GM19328 (cell line): ENCODE measurements at regions not wholly inside any gene's neighbourhood (a gene's known extent, or its start where the extent isn't known, plus 50 kb on each side); places are given as distances from the start of the nearest gene placed in this dataset.

ENCODE experiments used
- ATAC-seq: cut with Tn5 transposase; IDR thresholded peaks from one replicate; pipeline ENCODE4 v1.9.1; 2021; ENCODE audit warnings: mild to moderate bottlenecking, moderate library complexity; ENCODE audit not compliant: unreplicated experiment

GRCh38 chr13:61052175-61052574, 363.5 kb downstream of the PCDH20 start:
- no peak for ATAC-seq

- no peak for ATAC-seq
Observed at GRCh38 chr13:61045251-61045650, 370.4 kb downstream of the PCDH20 start.

- ATAC-seq, result no peak
Observed at GRCh38 chr13:61040181-61040580, 375.5 kb downstream of the PCDH20 start.

- no peak for ATAC-seq
Observed at GRCh38 chr13:61039302-61039701, 376.3 kb downstream of the PCDH20 start.

- no peak for ATAC-seq
Observed at GRCh38 chr13:61036715-61037114, 378.9 kb downstream of the PCDH20 start.

GRCh38 chr13:61030445-61030844, 385.2 kb downstream of the PCDH20 start:
- no peak for ATAC-seq

GRCh38 chr13:61029064-61029463, 386.6 kb downstream of the PCDH20 start:
- ATAC-seq, result no peak

- ATAC-seq, result no peak
Observed at GRCh38 chr13:61024046-61024445, 391.6 kb downstream of the PCDH20 start.

GRCh38 chr13:61021838-61022237, 393.8 kb downstream of the PCDH20 start:
- ATAC-seq, result no peak

- no peak for ATAC-seq
Observed at GRCh38 chr13:61013796-61014195, 401.9 kb downstream of the PCDH20 start.

- no peak for ATAC-seq
Observed at GRCh38 chr13:61010358-61010757, 405.3 kb downstream of the PCDH20 start.

- no peak for ATAC-seq
Observed at GRCh38 chr13:61002686-61003085, 413.0 kb downstream of the PCDH20 start.

GRCh38 chr13:60990032-60990733, 425.5 kb downstream of the PCDH20 start:
- ATAC-seq, result no peak

- ATAC-seq, result no peak
Observed at GRCh38 chr13:60986301-60986700, 429.3 kb downstream of the PCDH20 start.

GRCh38 chr13:60981407-60981806, 434.2 kb downstream of the PCDH20 start:
- ATAC-seq, result no peak

- ATAC-seq, result no peak
Observed at GRCh38 chr13:60976367-60976766, 439.3 kb downstream of the PCDH20 start.

GRCh38 chr13:60974296-60974695, 441.4 kb downstream of the PCDH20 start:
- no peak for ATAC-seq

GRCh38 chr13:60973529-60973928, 442.1 kb downstream of the PCDH20 start:
- no peak for ATAC-seq

- ATAC-seq, result no peak
Observed at GRCh38 chr13:60970736-60971135, 444.9 kb downstream of the PCDH20 start.

- no peak for ATAC-seq
Observed at GRCh38 chr13:60969656-60970055, 446.0 kb downstream of the PCDH20 start.

- ATAC-seq, result no peak
Observed at GRCh38 chr13:60959427-60959826, 456.2 kb downstream of the PCDH20 start.

- ATAC-seq, result no peak
Observed at GRCh38 chr13:60957816-60958215, 457.8 kb downstream of the PCDH20 start.

GRCh38 chr13:60945396-60945795, 470.3 kb downstream of the PCDH20 start:
- no peak for ATAC-seq
